Lower leg skin (tissue), 3 donors: ENCODE measurements at regions not wholly inside any gene's neighbourhood (a gene's known extent, or its start where the extent isn't known, plus 50 kb on each side); places are given as distances from the start of the nearest gene placed in this dataset.

Experiments used
- POLR2A ChIP-seq, 2 donors: fragments of 450-650 bp; IDR thresholded peaks; one replicate each; pipeline ENCODE4 v1.6.1; 2016 to 2017; ENCODE audit warnings: antibody characterized with exemption in 2 of 2, mild to moderate bottlenecking in 1 of 2, moderate library complexity in 1 of 2
- TF ChIP-seq, protein P1 (sequence below), 3 donors: fragments of 450-650 bp; IDR thresholded peaks; one replicate each; pipeline ENCODE4 v1.5.1; 2016; ENCODE audit warnings: antibody characterized with exemption in 3 of 3, mild to moderate bottlenecking in 3 of 3, moderate library complexity in 2 of 3

DNA sequence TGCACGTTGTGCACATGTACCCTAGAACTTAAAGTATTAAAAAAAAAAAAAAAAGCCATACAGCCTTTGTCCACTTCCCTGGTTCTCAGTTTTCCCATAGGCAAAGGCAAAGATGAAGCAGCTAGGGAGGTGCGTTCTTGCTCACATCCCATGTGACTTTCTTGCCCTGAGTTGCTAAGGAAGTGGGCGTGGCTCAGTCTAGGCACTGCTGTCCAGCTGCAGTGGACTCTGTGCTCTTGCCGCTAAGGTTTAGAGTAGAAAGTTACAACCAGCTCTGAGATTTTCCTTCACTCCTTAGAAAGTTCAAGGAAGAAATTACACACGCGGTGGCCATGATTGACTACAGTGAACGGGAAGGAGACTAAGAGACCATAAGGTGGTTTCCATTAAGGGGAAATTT is 144.7 kb downstream of the NAA11 start:
- TF ChIP-seq, protein P1, sequence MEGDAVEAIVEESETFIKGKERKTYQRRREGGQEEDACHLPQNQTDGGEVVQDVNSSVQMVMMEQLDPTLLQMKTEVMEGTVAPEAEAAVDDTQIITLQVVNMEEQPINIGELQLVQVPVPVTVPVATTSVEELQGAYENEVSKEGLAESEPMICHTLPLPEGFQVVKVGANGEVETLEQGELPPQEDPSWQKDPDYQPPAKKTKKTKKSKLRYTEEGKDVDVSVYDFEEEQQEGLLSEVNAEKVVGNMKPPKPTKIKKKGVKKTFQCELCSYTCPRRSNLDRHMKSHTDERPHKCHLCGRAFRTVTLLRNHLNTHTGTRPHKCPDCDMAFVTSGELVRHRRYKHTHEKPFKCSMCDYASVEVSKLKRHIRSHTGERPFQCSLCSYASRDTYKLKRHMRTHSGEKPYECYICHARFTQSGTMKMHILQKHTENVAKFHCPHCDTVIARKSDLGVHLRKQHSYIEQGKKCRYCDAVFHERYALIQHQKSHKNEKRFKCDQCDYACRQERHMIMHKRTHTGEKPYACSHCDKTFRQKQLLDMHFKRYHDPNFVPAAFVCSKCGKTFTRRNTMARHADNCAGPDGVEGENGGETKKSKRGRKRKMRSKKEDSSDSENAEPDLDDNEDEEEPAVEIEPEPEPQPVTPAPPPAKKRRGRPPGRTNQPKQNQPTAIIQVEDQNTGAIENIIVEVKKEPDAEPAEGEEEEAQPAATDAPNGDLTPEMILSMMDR (IDR thresholded peaks at IDR 0.05), result no peak
- TF ChIP-seq POLR2A (IDR thresholded peaks at IDR 0.05), result no peak
